ENCODE measurements at regions not wholly inside any gene's neighbourhood (a gene's known extent, or its start where the extent isn't known, plus 50 kb on each side); places are given as distances from the start of the nearest gene placed in this dataset.

DNA sequence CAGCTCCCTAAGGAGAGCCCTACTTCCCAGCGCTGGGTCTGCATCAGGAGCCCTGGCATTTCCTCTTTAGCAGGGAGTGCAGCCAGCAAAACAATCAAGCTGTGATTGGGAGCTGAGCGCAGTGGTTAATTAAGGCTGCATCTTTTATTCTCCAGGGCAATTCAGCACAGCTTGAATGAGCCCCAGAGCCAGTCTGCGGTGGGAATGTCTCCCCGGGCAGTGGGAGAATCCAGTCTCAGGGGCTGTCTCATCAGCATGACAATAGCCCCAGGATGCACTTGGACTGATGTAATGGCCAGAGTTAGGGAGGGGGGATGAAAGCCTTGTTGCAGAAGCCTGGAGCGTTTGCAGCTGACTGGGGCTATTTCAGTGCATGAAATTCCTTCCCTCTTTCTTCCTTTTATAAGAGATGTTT, 292.6 kb upstream of the SOX9 start:
- DNase-seq (ENCODE audit: low spot score) = no peak
- H3K27ac ChIP-seq (ENCODE audit: low read depth in 1 of 2, low read length in 2 of 2) = no peak overlapping the region
- peaks cover 0 to 7% (median 0%) of the 10 kb centered on the region in 4 donors for H3K27me3 ChIP-seq (ENCODE audit: control insufficient read depth in 4 of 4, insufficient read depth in 4 of 4, low read length in 3 of 4)
- no peaks in the 10 kb centered on the region for H3K36me3 ChIP-seq (ENCODE audit: control insufficient read depth in 4 of 4, insufficient read depth in 3 of 4, low read depth in 1 of 4, low read length in 3 of 4)
- no peak overlapping the region for H3K9ac ChIP-seq (ENCODE audit: low read depth in 1 of 2, low read length in 2 of 2)
- H3K4me3 ChIP-seq (ENCODE audit: low read depth in 1 of 3, low read length in 3 of 3) = no peak overlapping the region
- TF ChIP-seq TAF1 (conservative IDR thresholded peaks at IDR 0.05) (no peak), GABPA (IDR thresholded peaks at IDR 0.05 in 1 of 2, conservative IDR thresholded peaks at IDR 0.05 in 1 of 2) (no peak), YY1 (IDR thresholded peaks at IDR 0.05) (no peak), NR2F2 (IDR thresholded peaks at IDR 0.05) (no peak), HNF4A (conservative IDR thresholded peaks at IDR 0.05) (no peak), SP1 (IDR thresholded peaks at IDR 0.05) (no peak), FOXA2 (IDR thresholded peaks at IDR 0.05) (no peak), RXRA (IDR thresholded peaks at IDR 0.05) (no peak), HNF4G (IDR thresholded peaks at IDR 0.05) (no peak), RAD21 (IDR thresholded peaks at IDR 0.05) (no peak), JUND (IDR thresholded peaks at IDR 0.05) (no peak)
- TF ChIP-seq, protein P1, sequence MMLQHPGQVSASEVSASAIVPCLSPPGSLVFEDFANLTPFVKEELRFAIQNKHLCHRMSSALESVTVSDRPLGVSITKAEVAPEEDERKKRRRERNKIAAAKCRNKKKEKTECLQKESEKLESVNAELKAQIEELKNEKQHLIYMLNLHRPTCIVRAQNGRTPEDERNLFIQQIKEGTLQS (IDR thresholded peaks at IDR 0.05) = no peak
- TF ChIP-seq, protein P2, sequence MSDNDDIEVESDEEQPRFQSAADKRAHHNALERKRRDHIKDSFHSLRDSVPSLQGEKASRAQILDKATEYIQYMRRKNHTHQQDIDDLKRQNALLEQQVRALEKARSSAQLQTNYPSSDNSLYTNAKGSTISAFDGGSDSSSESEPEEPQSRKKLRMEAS (IDR thresholded peaks at IDR 0.05) = no peak
- TF ChIP-seq, protein P3, sequence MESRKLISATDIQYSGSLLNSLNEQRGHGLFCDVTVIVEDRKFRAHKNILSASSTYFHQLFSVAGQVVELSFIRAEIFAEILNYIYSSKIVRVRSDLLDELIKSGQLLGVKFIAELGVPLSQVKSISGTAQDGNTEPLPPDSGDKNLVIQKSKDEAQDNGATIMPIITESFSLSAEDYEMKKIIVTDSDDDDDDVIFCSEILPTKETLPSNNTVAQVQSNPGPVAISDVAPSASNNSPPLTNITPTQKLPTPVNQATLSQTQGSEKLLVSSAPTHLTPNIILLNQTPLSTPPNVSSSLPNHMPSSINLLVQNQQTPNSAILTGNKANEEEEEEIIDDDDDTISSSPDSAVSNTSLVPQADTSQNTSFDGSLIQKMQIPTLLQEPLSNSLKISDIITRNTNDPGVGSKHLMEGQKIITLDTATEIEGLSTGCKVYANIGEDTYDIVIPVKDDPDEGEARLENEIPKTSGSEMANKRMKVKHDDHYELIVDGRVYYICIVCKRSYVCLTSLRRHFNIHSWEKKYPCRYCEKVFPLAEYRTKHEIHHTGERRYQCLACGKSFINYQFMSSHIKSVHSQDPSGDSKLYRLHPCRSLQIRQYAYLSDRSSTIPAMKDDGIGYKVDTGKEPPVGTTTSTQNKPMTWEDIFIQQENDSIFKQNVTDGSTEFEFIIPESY (IDR thresholded peaks at IDR 0.05) = no peak
- TF ChIP-seq, protein P4, sequence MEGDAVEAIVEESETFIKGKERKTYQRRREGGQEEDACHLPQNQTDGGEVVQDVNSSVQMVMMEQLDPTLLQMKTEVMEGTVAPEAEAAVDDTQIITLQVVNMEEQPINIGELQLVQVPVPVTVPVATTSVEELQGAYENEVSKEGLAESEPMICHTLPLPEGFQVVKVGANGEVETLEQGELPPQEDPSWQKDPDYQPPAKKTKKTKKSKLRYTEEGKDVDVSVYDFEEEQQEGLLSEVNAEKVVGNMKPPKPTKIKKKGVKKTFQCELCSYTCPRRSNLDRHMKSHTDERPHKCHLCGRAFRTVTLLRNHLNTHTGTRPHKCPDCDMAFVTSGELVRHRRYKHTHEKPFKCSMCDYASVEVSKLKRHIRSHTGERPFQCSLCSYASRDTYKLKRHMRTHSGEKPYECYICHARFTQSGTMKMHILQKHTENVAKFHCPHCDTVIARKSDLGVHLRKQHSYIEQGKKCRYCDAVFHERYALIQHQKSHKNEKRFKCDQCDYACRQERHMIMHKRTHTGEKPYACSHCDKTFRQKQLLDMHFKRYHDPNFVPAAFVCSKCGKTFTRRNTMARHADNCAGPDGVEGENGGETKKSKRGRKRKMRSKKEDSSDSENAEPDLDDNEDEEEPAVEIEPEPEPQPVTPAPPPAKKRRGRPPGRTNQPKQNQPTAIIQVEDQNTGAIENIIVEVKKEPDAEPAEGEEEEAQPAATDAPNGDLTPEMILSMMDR (IDR thresholded peaks at IDR 0.05; ENCODE audit: low read depth, low read length, missing input control) = no peak
- no peaks in the 10 kb centered on the region for H3K9me3 ChIP-seq (ENCODE audit: control insufficient read depth in 4 of 4, low read length in 3 of 4)
- 35% methylated on average over 5 of the region's 5 CpGs for WGBS
- no peaks in the 10 kb centered on the region for H3K4me1 ChIP-seq (ENCODE audit: control insufficient read depth in 4 of 4, insufficient read depth in 4 of 4, low read length in 3 of 4)

DNA sequence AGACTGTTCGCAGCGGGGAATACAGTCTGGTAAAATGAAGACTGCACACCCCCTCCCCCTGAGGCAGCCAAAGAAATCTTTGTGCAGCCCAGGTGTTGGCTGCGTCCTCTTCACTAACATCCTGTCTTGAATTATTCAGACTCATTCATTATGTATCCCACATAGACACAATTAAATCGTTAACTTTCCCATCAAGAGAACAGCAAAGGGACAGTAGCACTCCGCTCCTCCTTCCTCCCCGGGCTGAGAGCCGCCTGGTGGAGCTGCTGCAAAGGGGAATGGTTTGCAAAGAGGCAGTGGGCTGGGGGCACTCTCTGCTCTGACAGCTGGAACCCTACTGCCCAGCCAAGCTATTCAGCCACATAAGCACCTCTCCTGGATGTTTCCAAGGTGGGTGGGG, 290.0 kb upstream of the SOX9 start:
- no peak for DNase-seq (ENCODE audit: low spot score)
- Histone ChIP-seq H3K36me3 (ENCODE audit: control insufficient read depth in 4 of 4, insufficient read depth in 3 of 4, low read depth in 1 of 4, low read length in 3 of 4) (no peaks in the 10 kb centered on the region), H3K4me3 (ENCODE audit: low read depth in 1 of 3, low read length in 3 of 3) (no peak overlapping the region), H3K4me1 (ENCODE audit: control insufficient read depth in 4 of 4, insufficient read depth in 4 of 4, low read length in 3 of 4) (no peaks in the 10 kb centered on the region), H3K27ac (ENCODE audit: low read depth in 1 of 2, low read length in 2 of 2) (no peak overlapping the region), H3K9me3 (ENCODE audit: control insufficient read depth in 4 of 4, low read length in 3 of 4) (no peaks in the 10 kb centered on the region), H3K27me3 (ENCODE audit: control insufficient read depth in 4 of 4, insufficient read depth in 4 of 4, low read length in 3 of 4) (peaks cover 0 to 7% (median 0%) of the 10 kb centered on the region in 4 donors), H3K9ac (ENCODE audit: low read depth in 1 of 2, low read length in 2 of 2) (no peak overlapping the region)
- 50% methylated on average over 7 of the region's 7 CpGs for WGBS
- TF ChIP-seq RAD21 (IDR thresholded peaks at IDR 0.05) (no peak), SP1 (IDR thresholded peaks at IDR 0.05) (no peak), FOXA2 (IDR thresholded peaks at IDR 0.05) (no peak), TAF1 (conservative IDR thresholded peaks at IDR 0.05) (no peak), JUND (IDR thresholded peaks at IDR 0.05) (no peak)
- TF ChIP-seq, protein P2 (IDR thresholded peaks at IDR 0.05) = no peak

Data from liver (tissue), 8 donors.